Body of pancreas (tissue), 4 donors: ENCODE measurements at regions not wholly inside any gene's neighbourhood (a gene's known extent, or its start where the extent isn't known, plus 50 kb on each side); places are given as distances from the start of the nearest gene placed in this dataset.

ENCODE experiments used
- ATAC-seq: fragments of 150-250 bp; one replicate; pipeline ENCODE4 v1.9.1; 2016
- DNase-seq, 4 donors: peaks; one replicate each; pipeline ENCODE4 v3.0.0-alpha.2; 2019
- H3K27ac ChIP-seq, 4 donors: fragments of 200-600 bp; sonication (generic); 1 replicate in 3 of 4; 2 replicates in 1 of 4; pipeline versions ENCODE4 v1.5.1 to v1.6.1; 2016 to 2019; ENCODE audit warnings: mild to moderate bottlenecking in 1 of 4, mixed read lengths in 1 of 4, moderate library complexity in 1 of 4
- H3K27me3 ChIP-seq, 2 donors: fragments of 200-600 bp; sonication (generic); one replicate each; pipeline ENCODE4 v1.6.0; 2016; ENCODE audit warnings: mild to moderate bottlenecking in 1 of 2
- H3K36me3 ChIP-seq, 2 donors: fragments of 200-600 bp; sonication (generic); replicated peaks in 1 of 2; 2 replicates each; pipeline ENCODE4 v1.5.1; 2016; ENCODE audit warnings: low read depth in 2 of 2; ENCODE audit not compliant: insufficient read depth in 1 of 2
- H3K4me1 ChIP-seq: fragments of 200-600 bp; sonication (generic); one replicate; pipeline ENCODE4 v1.6.0; 2016
- H3K4me3 ChIP-seq, 2 donors: fragments of 200-600 bp; sonication (generic); 1 replicate in 1 of 2; 2 replicates in 1 of 2; pipeline ENCODE4 v1.5.1; 2016 to 2019
- H3K9me3 ChIP-seq, 3 donors: fragments of 200-600 bp; sonication (generic); 1 replicate in 2 of 3; 2 replicates in 1 of 3; pipeline ENCODE4 v1.5.1; 2016
- POLR2A ChIP-seq, 3 donors: fragments of 450-650 bp; IDR thresholded peaks; one replicate each; pipeline ENCODE4 v1.6.1; 2016; ENCODE audit warnings: antibody characterized with exemption in 3 of 3, mild to moderate bottlenecking in 2 of 3
- WGBS, 2 donors: methylation state at CpG; one replicate each; pipeline ENCODE4 v1.1.5; 2017; 5-methylcytosine and 5-hydroxymethylcytosine counted together
- intact Hi-C: fragments of 100-400 bp; cut with DNase I; formaldehyde crosslinking; loops from one replicate; pipeline ENCODE4 v1.15.1; 2023
- TF ChIP-seq, protein P1 (sequence below), 7 experiments: fragments of 450-650 bp in 4 of 7; fragments of 200-600 bp in 3 of 7; sonication (generic) in 3 of 7; IDR thresholded peaks; one replicate each; pipeline ENCODE4 v1.5.1; 2016 to 2019; ENCODE audit warnings: antibody characterized with exemption in 7 of 7

DNA sequence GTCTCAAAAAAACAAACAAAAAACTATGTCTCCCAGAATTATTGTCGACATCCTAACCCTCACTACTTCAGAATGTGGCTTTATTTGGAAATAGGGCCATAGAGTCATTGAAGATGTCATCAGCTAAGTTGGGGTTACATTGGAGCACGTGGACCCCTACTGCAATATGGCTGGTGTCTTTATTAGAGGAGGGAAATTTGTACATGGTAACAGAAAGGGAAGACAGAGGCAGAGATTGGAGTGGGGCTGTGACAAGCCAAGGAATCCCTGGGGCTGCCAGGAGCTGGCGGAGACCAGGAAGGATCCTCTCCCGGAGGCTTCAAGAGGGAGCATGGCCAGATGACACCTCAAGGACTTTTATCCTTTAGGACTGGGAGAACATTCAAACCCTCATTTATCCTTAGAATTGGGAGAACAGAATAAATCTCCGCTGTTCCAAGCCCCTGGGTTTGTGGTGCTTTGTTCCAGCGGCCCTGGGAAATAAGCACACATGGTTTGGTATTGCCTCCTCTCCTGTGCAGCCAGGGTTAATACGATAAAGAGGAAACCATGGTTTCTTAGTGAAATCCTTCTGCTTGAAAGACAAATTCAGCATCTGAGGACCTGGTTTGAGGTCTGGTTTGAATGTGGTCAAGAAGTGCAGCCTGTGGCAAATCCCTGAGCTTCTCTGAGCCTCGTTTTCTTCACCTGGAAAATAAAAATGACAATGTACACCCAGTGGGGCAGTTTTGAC is 184.7 kb downstream of the MYCN start:
- Histone ChIP-seq H3K36me3 (no peaks in the 10 kb centered on the region), H3K27me3 (no peaks in the 10 kb centered on the region), H3K4me1 (no peaks in the 10 kb centered on the region), H3K4me3 (no peak overlapping the region), H3K9me3 (no peaks in the 10 kb centered on the region), H3K27ac (no peak overlapping the region)
- TF ChIP-seq, protein P1, sequence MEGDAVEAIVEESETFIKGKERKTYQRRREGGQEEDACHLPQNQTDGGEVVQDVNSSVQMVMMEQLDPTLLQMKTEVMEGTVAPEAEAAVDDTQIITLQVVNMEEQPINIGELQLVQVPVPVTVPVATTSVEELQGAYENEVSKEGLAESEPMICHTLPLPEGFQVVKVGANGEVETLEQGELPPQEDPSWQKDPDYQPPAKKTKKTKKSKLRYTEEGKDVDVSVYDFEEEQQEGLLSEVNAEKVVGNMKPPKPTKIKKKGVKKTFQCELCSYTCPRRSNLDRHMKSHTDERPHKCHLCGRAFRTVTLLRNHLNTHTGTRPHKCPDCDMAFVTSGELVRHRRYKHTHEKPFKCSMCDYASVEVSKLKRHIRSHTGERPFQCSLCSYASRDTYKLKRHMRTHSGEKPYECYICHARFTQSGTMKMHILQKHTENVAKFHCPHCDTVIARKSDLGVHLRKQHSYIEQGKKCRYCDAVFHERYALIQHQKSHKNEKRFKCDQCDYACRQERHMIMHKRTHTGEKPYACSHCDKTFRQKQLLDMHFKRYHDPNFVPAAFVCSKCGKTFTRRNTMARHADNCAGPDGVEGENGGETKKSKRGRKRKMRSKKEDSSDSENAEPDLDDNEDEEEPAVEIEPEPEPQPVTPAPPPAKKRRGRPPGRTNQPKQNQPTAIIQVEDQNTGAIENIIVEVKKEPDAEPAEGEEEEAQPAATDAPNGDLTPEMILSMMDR (IDR thresholded peaks at IDR 0.05) = no peak
- TF ChIP-seq POLR2A (IDR thresholded peaks at IDR 0.05) = no peak
- DNase-seq (no peak), ATAC-seq (no peak)
- intact Hi-C loops = no loop called here
- 68 to 79% methylated on average over 8 of the region's 8 CpGs for WGBS, 2 donors

DNA sequence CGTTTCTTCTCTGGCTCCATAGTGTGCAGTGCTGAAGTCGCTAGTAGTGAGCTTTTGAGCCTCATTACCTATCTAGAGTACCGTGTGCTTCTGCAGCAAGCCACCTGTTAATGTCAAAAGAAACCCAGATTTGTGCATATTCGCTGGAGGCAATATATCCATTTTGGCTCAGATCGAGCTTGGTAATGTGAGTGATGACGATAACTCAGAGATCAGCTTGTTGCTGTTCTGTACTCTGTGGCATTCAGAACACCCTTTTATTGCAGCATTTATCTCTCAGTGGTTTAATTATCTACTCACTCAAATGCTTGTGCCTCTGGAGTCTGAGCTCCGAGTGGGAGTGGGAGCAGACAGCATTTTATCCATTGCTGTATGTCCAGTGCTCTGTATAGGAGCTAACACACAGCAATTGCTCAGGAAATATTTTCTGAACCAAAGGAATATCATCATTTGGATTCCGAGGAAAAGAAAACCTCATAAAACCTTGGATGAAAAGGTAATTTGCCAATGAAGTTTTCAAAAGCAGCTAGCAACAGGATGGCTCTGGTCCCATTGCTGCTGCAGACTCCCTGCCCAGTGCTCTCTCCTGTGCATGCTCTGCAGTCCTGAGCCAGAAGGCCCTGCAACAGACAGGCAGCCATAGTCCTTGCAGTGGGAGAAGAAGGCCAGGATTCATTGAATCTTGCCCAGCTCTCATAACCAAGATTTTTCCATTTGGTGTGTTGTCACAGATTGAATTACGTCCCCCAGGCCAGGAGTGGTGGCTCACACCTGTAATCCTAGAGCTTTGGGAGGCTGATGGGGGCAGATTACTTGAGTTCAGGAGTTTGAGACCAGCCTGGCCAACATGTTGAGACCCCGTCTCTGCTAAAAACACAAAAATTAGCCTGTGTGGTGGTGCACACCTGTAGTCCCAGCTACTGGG is 183.8 kb downstream of the MYCN start:
- no peaks in the 10 kb centered on the region for H3K4me1 ChIP-seq
- no peak for ATAC-seq
- H3K4me3 ChIP-seq = no peak overlapping the region
- no peak for TF ChIP-seq POLR2A (IDR thresholded peaks at IDR 0.05)
- TF ChIP-seq, protein P1 (IDR thresholded peaks at IDR 0.05) = no peak
- WGBS, 2 donors = 62 to 63% methylated on average over 10 of the region's 10 CpGs
- no peak overlapping the region for H3K27ac ChIP-seq
- intact Hi-C loops = no loop called here
- DNase-seq = no peak
- H3K27me3 ChIP-seq = no peaks in the 10 kb centered on the region
- no peaks in the 10 kb centered on the region for H3K9me3 ChIP-seq
- no peaks in the 10 kb centered on the region for H3K36me3 ChIP-seq

DNA sequence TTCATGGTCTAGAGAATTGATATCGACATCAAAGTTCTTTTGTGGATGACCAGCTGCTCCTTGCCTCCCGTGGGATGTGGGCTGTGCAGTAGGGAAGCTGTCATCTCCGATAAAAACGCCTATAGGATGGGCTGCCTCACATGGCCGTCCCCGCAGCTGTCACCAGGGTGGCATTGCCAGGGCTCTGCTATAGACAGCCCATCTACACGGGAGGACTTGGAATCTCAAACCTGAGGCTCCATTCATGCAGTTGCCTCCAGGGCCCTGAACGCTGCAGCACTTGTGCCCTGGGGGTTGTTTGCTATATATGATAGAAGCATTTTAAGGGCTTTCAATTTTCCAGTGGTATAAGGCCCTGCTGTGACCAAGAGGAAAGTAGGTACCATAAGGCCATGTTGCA is 183.1 kb downstream of the MYCN start:
- intact Hi-C loops = no loop called here
- Histone ChIP-seq H3K27ac (no peak overlapping the region), H3K9me3 (no peaks in the 10 kb centered on the region), H3K4me3 (no peak overlapping the region), H3K4me1 (no peaks in the 10 kb centered on the region), H3K36me3 (no peaks in the 10 kb centered on the region), H3K27me3 (no peaks in the 10 kb centered on the region)
- TF ChIP-seq, protein P1 (IDR thresholded peaks at IDR 0.05) = no peak
- no peak for TF ChIP-seq POLR2A (IDR thresholded peaks at IDR 0.05)
- DNase-seq = no peak
- 68 to 77% methylated on average over 7 to 8 of the region's 8 CpGs for WGBS, 2 donors
- ATAC-seq = no peak

DNA sequence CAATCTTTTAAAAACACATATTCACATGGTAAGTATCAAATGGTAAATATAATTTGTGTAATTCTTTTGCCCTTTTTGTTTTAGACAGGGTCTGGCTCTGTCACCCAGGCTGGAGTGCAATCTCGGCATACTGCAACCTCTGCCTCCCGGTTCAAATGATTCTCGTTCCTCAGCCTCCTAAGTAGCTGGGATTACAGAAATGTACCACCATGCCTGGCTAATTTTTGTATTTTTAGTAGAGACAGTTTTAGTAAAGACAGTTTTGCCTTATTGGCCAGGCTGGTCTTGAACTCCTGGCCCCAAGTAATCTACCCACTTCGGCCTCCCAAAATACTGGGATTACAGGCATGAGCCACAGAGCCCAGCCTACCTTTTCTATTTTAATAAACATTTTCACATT is 182.2 kb downstream of the MYCN start:
- TF ChIP-seq, protein P1 (IDR thresholded peaks at IDR 0.05) = no peak
- no peak for TF ChIP-seq POLR2A (IDR thresholded peaks at IDR 0.05)
- no peak overlapping the region for H3K4me3 ChIP-seq
- WGBS, 2 donors = 70 to 79% methylated on average over 4 of the region's 4 CpGs
- no peaks in the 10 kb centered on the region for H3K36me3 ChIP-seq
- H3K27ac ChIP-seq = no peak overlapping the region
- intact Hi-C loops = no loop called here
- H3K9me3 ChIP-seq = no peaks in the 10 kb centered on the region
- no peaks in the 10 kb centered on the region for H3K27me3 ChIP-seq
- H3K4me1 ChIP-seq = no peaks in the 10 kb centered on the region
- ATAC-seq (no peak), DNase-seq (no peak)
